ENCODE measurements at regions not wholly inside any gene's neighbourhood (a gene's known extent, or its start where the extent isn't known, plus 50 kb on each side); places are given as distances from the start of the nearest gene placed in this dataset.
"Not testable (repeated sequence)": the region's sequence is repeated elsewhere in the genome, so short reads cannot be mapped to it uniquely, and the experiment has no call there.

DNA sequence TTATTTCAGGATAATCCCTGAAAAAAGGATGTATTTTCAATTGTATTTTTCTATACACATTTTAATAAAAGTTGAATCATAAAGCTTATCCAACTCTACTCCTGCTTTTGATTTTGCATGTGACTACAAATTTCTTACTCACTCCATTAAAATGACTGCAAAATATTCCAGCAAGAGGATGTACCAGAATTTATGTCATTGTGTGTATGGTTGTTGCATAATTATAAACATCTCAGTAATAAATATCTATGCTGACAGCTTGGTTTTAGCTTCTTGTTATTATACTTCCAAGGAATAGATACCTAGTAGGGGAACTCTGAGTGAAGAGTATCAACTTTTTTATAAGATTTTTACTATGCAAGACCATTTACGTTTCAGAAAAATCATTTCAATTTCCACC, 463.2 kb upstream of the RUNX1 start:
- no peak for DNase-seq

DNA sequence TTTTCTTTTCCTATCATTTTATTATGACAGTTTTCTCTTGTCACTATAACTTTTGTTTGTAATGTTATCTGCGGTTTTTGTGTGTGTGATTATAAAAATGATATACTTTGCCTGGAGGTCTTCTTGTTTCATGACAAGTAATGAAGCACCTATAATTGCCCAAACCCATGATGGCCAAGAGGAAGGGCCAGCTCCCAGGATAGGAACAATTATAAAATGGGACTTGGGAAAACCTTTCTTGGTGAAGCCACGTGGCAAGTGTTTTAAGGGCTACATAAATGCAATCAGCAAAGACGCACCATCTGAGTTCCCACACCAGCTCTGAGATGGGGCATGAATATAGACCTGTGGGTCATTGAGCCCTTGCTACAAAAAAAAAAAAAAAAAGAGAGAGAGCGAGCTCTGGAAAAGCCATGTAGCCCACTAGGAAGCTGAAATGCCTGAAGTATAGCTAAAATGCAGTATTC, 462.6 kb upstream of the RUNX1 start:
- DNase-seq: no peak

DNA sequence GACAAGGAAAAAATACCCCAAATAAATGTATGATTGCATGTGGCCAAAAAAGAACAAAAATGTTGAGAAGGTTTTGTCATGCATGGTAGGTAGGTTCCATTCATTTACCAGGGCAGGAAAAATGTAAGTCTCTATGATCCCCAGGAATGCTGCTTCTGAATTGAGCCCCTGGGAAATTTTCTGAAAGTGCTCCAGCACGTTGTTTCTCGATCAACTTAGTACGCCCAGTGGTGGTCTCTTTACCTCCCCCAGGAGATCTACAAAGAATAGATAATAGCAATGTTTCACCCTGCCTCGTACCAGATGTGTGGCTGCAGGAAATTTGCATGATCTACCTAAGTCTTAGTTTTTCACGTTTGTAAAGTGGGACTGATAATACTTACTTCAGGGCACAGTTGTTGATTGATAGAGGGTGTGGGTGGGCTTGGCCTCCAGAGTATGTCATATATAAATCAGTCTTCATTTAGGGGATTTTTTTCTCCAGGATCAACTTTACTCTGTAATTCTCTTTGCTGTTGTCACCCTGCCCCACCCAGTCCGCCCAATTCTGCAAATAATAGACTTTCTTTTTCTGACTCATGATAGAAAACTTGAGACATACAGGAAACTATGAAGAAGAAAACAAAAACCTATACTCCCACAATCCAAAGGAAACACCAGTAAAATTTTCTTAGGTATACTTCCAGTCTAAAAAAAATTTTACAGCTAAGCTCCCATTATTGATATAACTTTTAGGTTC, 462.0 kb upstream of the RUNX1 start:
- DNase-seq: no peak

DNA sequence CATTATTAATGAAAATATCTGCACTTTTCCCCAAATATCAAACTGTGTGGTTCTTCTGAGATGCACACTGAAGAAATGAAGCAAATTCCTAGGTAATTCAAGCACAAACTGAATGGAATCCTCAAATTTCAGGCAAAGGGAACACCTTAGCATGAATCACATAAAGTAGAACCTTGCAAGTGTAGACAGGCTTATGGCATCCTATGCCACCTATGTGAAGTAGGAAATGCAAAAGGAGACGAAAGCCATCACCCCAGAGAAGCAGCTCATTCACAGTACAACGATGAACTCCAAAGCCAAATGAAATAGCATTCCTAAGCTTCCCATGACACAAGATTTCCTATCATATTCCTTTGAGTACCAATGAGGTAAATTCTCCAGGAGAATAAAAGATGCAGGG, 461.2 kb upstream of the RUNX1 start:
- no peak for DNase-seq

DNA sequence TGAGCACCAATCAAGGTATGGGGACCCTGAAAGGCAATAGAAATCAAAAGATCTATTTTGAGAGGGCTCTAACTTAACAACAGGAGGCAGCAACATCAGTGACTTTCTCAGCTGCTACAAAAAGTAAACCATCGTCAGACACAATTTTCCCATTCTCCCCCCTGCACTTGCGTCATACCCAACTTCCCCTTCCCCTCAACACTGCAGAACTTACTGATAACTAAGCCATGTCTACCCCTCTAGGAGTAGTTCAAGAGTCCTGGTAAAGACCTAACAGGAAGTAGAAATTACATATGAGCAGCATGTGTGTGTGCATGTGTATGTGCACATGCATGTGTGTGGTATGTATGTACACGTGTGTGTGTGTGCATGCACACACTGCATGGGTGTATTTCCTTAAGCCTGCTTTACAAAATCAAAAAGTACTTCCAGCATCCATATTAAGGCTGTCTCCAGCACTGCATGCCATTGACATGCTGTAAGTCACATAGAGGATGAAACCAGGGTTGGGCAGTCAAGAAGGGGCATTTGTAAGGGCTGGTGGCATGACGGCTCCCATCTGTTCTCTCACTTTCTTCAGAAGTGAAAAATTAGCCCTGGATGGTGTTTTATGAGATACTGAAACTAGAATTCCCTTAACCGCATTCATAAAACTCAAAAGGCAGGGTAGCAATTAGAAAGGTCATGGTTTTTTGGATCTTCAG, 460.1 kb upstream of the RUNX1 start:
- no peak for DNase-seq

DNA sequence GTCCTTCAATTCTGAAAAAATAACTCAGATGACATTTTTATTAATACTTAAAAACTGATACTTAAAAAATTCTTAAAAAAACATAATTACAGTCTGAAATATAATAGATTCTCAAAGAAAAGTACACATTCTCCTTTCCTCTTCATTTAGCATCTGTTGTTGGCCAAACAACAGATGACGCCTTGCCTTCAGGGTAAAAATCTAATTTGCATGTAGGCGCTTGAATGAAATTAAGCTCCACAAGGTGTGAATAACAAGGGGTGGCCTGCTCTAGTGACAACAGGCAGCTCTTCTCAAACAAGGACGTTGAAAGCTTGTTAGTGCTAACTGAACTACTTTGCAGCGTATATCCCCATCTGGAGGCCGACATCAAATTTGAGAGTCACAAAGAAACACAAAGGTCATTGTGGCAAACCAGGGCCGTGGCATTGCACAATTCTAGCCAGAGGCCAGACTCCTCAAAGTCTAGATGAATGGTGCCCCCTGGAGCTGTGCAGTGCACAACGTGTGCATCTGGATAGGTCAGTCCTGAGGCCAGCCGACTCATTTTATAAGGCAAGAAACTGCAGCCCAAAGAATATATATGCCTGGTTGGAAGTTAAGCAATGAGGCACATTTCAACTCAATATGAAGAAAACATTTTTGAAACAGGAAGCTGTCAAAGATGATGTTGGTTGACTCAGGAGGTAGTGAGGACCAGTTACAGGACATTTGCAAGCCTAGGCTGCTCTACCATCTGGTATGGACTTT, 459.2 kb upstream of the RUNX1 start:
- no peak for DNase-seq

DNA sequence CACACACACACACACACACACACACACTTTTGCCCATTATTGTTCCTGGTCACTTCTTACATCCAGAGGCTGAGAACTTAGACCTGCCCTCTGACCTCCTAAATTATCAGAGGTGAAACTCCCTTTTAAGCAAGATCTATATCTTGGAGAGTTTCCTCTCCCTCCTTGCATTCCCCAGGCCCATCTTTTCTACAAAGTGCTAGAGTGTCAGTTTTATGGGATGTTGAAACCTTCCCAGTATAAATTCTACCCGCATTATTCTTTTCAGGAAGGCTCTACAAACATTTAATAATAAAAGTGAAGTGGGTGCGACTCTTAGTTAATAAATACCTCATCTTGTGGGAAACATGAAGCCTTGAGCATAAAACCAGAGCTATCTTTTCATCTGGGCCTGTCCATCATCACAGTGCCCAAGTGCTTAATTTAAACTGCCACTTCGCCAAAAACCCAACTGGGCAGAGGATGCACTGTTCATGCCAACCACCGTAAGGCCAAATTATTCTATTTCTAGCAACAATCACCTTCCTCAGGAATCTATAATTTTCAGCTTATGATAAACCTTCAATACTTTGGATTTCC, 458.2 kb upstream of the RUNX1 start:
- DNase-seq: no peak

DNA sequence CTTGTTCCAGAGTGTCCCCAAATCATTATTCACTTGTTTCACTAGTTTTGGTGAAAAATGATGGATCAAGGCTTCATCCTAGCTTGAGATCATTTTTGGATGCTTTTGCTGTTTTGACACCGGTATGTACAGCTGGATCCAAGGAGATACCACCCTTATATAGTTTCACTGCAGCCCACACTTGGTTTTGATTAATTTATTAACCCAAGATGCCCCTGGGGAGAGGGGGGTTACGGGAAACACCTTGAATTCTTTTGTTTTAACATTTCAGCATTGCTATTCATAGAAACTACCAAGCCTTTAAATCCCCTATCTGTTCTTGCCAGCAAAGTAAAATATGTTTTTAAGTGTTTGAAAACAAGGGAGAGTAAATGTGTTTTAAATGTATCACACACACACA, 457.7 kb upstream of the RUNX1 start:
- DNase-seq: no peak

DNA sequence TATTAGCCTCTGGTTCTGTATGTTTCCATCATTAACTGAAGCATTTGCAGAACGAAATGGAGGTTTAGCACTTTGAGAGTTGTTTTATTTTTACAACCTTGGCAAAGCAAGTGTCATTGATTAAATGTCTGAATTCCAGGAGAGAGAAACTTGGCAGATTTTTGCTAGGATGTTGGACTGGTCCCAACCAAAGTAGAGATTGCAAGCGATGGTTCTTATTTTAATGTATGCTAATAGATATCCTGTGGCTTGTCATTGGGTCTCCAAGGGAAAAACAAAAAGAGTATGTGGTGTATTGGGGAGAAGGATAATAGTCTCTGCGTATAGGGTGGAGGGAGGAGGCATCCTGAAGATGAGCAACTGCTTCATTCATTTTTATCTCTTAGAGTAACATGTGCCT, 457.2 kb upstream of the RUNX1 start:
- DNase-seq: no peak

DNA sequence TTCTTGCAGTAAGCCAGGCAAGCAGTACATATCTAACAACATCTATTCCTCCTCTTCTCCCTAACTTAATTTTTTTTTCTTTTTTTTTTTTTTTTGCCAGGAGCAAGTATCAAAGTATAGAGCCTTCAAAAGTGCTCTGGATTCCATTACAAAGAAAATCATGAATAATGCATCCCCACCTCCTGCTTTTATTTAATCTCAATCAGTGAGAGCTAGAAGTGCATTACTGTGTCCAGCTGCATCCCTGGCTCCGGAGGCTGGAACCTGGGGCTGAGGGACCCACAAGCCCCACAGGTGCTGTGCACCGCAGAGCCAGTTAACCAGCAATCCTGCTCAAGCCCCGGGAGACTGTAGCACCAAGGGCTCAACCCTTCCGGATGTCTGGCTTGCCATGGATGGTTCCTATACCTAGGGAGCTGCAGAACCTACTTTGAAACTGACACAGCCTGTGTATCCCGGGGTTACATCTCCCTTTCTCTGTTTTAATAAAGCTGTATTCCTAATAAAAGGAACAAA, 455.9 kb upstream of the RUNX1 start:
- no peak for DNase-seq

DNA sequence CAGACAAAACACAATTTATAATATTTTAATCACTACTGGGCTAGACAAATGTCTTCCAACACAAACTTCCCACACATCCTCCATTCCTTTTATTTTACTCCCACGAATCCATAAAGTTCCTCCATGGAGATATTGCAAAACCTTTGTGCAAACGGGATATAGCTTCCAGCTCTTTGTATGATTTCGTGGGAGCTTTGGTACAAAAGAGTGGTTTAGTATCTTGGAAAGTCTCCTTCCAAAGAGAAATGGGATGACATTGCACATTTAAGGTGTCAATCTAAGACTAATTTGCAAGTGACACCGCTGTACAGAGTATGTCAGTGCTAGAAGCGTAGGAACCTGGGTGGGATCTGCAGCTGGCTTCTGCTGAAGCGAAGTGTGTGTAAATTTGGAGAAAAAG, 455.2 kb upstream of the RUNX1 start:
- no peak for DNase-seq

DNA sequence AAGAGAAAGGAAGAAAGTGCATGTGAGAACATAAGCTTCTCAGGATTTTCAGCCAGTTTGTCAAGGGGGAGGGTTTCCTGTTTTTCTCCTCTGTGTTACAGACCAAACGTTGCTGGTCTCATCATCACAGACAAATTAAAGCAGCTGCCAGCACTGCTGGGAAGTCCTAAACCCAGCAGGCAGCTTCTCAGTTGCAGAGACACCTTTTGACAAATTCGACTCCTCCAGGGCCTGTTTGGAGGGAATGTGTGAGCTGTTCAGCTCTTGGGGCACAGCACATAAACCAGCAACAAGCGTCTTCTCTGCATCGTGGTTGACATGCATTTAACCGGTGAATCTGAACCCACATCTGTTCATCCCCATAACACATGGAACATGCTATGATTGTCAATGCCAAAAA, 454.6 kb upstream of the RUNX1 start:
- peak; percentile 9 for DNase-seq

DNA sequence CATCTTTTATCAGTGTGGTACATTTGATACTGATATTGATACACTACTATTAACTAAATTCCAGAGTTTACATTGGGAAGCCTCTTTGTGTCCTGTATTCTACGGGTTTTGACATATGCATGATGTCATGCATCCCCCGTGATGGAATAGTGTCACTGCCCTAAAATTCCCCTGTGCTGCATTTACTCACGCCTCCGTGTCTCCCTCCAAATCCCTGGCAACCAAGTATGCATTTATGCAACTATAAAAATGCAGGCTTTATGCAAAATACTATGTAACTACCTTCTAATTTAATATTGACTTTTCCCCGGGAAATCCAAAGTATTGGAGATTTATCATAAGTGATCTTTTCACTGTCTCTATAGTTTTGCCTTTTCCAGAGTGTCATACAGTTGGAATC, 453.7 kb upstream of the RUNX1 start:
- no peak for DNase-seq

DNA sequence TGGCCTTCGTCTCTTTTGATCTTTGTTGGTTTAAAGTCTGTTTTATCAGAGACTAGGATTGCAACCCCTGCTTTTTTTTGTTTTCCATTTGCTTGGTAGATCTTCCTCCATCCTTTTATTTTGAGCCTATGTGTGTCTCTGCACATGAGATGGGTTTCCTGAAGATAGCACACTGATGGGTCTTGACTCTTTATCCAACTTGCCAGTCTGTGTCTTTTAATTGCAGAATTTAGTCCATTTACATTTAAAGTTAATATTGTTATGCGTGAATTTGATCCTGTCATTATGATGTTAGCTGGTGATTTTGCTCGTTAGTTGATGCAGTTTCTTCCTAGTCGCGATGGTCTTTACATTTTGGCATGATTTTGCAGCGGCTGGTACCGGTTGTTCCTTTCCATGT, 448.4 kb upstream of the RUNX1 start:
- DNase-seq: not testable (repeated sequence)

DNA sequence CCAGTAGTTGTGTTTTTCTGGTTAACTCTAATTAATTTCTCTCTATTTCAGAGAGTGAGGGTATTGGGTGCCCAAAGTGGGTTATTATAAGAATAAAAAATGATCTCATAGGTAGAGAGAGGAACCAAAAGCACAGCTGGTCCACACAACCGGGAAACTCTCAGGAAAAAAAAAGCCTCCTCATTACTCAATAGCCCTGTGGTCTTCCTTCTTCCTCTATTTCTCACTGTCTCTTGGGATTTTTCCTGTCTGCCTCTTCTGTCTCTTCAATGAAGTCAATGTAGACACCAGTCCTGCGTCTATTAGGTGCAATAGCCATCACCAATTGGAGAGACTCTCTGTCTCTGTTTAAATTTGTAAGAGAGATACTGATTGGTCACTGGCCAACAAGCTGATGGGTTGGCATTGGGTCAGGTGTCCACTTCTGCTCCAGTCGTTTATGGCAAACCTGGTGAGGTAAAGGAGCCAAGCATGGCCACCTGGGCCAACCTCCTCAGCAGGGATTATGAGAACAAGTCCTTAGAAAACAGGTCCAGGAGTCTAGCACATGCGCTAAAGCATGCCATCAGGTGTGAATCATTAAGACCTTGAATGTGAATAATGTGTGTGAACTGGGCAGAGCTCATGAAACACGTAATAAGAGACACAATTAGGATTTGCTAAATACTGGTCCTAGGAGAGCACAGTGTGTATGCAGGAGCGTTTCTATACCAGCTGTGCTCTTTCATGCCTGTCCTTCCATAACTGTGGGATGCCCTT, 443.0 kb upstream of the RUNX1 start:
- DNase-seq: no peak

DNA sequence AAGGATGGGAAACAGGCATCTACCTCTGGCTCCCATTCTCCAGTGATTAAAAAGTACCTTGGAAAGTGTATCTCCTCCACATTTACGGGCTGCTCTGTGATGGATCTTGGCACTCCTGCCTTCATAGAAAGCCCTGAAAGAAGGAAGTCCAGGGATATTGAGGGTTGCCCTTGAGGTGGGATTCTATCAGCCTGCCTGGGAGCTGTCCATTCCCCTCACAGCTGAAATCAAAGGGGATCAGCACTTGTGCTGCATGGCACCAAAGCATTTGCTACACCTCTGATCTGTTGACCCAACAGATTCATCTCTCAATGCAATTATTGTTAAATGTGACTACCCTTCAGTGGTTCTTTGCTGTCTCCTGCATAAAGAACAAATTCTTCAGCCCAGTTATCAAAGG, 442.0 kb upstream of the RUNX1 start:
- no peak for DNase-seq

DNA sequence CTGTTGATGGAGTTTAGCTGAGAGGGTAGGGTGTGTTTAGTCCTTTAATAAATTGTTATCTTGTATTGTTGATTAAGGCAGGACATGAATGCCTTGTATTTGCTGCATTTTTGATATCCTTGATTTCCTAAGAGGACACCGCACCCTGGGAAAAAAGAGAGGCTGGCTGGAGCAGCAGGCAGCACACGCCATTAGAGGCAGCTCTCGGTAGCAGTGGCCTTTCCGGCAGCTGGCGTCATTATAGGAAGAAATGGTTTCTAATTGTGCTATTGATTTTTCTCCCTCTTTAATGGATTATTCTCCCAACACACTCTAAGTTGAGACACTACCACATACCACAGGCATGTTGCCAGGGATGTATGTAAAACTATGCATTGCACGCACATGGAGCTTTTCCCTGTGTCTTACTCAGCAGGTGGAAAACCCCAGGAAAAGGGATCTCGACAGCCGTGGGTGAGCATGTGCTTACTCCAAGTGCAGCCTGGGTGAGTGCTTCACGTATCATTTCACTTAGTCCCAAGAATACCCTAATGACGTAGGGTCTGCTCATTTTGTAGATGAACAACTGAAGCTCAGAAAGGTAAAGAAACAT, 440.4 kb upstream of the RUNX1 start:
- no peak for DNase-seq

DNA sequence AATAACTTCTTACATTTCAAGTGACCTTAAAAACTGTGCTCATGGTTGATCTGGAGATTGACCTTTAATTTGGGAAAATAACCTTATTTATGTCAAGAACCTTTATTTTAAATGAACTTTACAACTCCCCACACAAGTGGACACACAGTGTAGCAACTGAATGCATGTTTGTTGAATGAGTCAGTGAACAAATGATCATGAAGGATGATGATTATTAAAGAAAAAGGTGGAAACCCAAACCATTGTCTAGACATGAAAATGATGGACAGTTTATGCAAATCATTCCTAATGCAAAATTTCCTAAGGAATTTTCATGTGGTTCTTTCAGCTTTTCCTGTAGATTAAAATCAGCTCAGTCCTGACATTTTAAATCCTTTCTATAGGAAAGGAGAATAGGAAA, 439.8 kb upstream of the RUNX1 start:
- DNase-seq: no peak

DNA sequence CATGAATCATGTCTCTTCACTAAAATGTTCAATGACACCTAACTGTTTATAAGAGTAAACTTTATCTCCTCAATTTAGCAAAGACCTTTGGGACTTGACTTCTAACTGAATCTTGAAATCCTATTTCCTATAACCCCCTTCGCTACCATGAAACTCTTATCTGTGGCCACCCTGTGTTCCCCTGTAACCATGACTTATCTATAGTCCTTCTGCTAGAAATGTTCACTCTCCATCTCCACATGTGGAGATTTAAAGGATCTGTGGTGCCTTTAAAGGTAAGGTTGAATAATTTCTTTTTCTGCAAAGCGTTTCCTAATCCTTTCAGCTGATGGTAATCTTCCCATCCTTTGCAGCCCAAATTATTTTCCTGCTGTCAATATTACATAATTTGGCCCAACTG, 436.3 kb upstream of the RUNX1 start:
- DNase-seq: no peak

DNA sequence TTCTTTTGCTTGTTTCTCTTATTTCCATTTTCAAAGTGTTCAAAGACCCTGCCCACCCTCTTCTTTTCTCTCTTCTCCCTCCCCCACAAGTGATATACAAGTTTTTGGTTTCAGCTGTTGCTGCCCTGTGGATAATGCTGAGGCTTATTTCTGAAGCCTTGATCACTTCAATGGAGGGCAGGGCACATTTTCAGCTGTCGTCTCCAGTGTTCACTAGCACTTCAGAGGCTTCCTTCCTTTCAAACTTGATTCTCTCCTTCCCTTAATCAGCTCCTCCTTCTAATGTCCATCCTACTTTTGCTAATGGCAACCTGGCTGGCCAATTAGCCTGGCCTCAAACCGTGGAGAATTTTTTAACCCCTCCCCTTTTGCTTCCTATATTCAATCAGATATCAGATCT, 435.7 kb upstream of the RUNX1 start:
- no peak for DNase-seq

DNA sequence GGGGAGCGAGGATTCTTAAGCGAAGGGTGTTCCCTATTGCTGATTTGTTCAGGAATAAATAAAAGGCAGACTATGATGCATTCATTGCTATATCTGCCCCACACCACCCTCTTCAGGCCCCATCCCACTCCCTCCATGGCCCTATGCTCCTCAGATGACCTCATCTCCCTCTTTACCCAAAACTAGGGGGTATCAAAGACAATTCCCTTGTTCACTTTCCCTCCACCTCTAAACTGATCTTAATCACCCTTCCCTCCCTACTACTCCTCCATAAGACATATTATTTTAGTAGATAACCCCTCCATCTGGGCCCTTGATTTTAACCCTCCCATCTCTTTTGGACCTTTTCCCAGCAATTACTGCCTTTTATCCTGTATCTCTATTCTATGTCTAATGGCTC, 434.9 kb upstream of the RUNX1 start:
- no peak for DNase-seq
